SK-N-MC (cell line): ENCODE measurements at regions not wholly inside any gene's neighbourhood (a gene's known extent, or its start where the extent isn't known, plus 50 kb on each side); places are given as distances from the start of the nearest gene placed in this dataset.

Experiments
- DNase-seq: peaks from one replicate; pipeline ENCODE4 v3.0.0-alpha.2; 2011; ENCODE audit warnings: low read depth, low spot score
- H3K27ac ChIP-seq: fragments of 200-600 bp; sonication (generic); 2 replicates; pipeline ENCODE4 v1.5.1; 2016; ENCODE audit warnings: mixed run types
- H3K36me3 ChIP-seq: fragments of 200-600 bp; sonication (generic); 2 replicates; pipeline ENCODE4 v1.6.1; 2017; ENCODE audit warnings: antibody characterized with exemption, low read length, mixed read lengths; ENCODE audit not compliant: insufficient read depth
- H3K4me3 ChIP-seq: fragments of 200-600 bp; sonication (generic); 2 replicates; pipeline ENCODE4 v1.5.1; 2016
- H3K9ac ChIP-seq: fragments of 200-600 bp; sonication (generic); 2 replicates; pipeline ENCODE4 v1.8.0; 2017; ENCODE audit warnings: mixed run types, mixed read lengths; ENCODE audit not compliant: insufficient read length
- H3K9me3 ChIP-seq: fragments of 200-600 bp; sonication (generic); 2 replicates; pipeline ENCODE4 v1.6.1; 2017; ENCODE audit warnings: low read depth, mild to moderate bottlenecking, antibody characterized with exemption, low read length, moderate library complexity, mixed read lengths
- EZH2 ChIP-seq: fragments of 200-600 bp; sonication (generic); IDR thresholded peaks from one replicate; pipeline ENCODE4 v1.6.1; 2017; ENCODE audit warnings: antibody characterized with exemption
- FOXP2 ChIP-seq: optimal IDR thresholded peaks from 2 replicates; pipeline ENCODE3; 2011; ENCODE audit warnings: mild to moderate bottlenecking, moderate library complexity; ENCODE audit not compliant: insufficient read depth; ENCODE audit errors: extremely low read length, control extremely low read depth
- POLR2AphosphoS5 ChIP-seq: IDR thresholded peaks from 2 replicates; pipeline ENCODE4 v1.6.1; 2012; ENCODE audit warnings: mild to moderate bottlenecking, low read depth, low read length, borderline replicate concordance

GRCh38 chr13:79659121-79659521, 178.2 kb downstream of the NDFIP2 start:
- no peak overlapping the region for H3K4me3 ChIP-seq
- no peak overlapping the region for H3K9ac ChIP-seq
- H3K36me3 ChIP-seq = no peaks in the 10 kb centered on the region
- no peak for DNase-seq
- TF ChIP-seq FOXP2 (no peak), EZH2 (no peak), POLR2AphosphoS5 (no peak)
- H3K27ac ChIP-seq = no peak overlapping the region
- H3K9me3 ChIP-seq = no peaks in the 10 kb centered on the region

DNA sequence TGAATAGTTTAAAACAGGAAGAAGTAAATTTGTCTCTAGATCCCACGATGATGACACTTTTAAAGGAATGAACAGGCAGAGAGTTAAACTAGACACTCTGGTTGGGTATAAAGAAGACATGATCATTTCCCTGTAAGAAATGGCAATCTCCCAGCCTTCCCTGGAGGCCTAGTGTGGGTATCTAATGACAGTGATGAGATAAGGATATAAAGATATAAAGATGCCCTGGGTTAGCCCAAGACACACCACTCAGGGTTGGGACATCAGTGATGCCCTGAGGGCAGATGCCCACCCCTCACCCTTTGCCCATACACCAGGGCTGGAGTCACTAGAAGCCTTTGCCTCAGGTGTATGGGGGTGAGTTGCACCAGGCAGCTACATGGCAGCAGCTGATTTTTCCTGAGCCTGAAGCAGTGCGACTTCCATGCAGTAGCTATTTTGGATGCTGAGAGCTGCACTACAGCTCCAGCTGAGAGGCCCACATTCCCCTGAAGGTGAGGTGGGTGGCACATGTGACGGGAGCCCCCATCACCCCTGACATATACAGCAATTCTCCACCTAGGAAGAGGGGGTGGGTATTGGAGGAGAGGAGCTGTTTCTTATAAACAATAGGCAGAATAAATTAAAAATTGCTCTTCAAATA, 177.5 kb downstream of the NDFIP2 start:
- no peaks in the 10 kb centered on the region for H3K9me3 ChIP-seq
- H3K4me3 ChIP-seq = no peak overlapping the region
- no peak for TF ChIP-seq EZH2
- no peak for TF ChIP-seq FOXP2
- TF ChIP-seq POLR2AphosphoS5 = no peak
- DNase-seq = no peak
- H3K27ac ChIP-seq = no peak overlapping the region
- no peak overlapping the region for H3K9ac ChIP-seq
- H3K36me3 ChIP-seq = no peaks in the 10 kb centered on the region

DNA sequence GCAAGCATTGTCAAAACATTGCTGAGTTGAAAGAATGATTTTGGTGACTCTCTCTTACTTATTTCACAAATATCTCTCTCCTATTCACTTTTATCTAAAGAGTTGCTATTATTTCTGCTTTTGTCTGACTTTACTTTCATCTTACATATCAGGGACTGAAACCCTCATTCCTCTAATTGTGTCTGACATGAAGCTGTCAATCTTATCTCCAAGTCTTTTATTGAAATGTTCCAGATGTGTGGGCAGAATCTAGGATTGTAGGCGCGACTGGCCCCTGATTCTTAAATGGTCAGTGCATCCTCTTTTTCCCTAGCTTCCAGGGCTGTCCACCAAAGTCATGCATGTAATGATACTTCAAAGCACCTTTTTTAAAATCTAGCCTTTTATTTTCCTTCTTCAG, 174.6 kb downstream of the NDFIP2 start:
- no peak for DNase-seq
- no peak for TF ChIP-seq EZH2
- no peak for TF ChIP-seq FOXP2
- no peak for TF ChIP-seq POLR2AphosphoS5
- Histone ChIP-seq H3K4me3 (no peak overlapping the region), H3K36me3 (no peaks in the 10 kb centered on the region), H3K9me3 (no peaks in the 10 kb centered on the region), H3K9ac (no peak overlapping the region), H3K27ac (no peak overlapping the region)

GRCh38 chr13:79654520-79654919, 173.6 kb downstream of the NDFIP2 start:
- no peak for TF ChIP-seq EZH2
- no peak for TF ChIP-seq FOXP2
- no peak for TF ChIP-seq POLR2AphosphoS5

DNA sequence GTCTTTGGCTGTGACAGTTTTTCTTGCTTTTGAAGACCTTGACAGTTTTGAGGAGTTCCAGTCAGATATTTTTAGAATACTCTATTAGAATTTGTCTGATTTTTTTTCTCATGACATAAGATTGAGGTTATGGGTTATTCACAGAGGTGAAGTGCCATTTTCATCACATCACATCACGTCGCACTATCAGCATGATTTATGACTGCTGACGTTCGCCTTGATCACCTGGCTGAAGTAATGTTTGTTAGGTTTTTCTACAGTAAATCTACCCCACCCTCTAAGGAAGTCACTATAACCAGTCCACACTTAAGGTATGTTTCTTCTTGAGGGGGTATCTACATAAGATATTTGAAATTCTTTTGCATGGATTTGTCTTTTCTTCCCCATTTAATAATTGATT, 169.7 kb downstream of the NDFIP2 start:
- no peak overlapping the region for H3K4me3 ChIP-seq
- no peaks in the 10 kb centered on the region for H3K36me3 ChIP-seq
- DNase-seq = no peak
- H3K9me3 ChIP-seq = no peaks in the 10 kb centered on the region
- H3K27ac ChIP-seq = no peak overlapping the region
- TF ChIP-seq EZH2 (no peak), FOXP2 (no peak), POLR2AphosphoS5 (no peak)
- no peak overlapping the region for H3K9ac ChIP-seq

More at GRCh38 chr13:79654520-79654919, 173.6 kb downstream of the NDFIP2 start:
- no peak overlapping the region for H3K27ac ChIP-seq
- H3K36me3 ChIP-seq = no peaks in the 10 kb centered on the region
- H3K9ac ChIP-seq = no peak overlapping the region
- H3K4me3 ChIP-seq = no peak overlapping the region
- DNase-seq = no peak
- H3K9me3 ChIP-seq = no peaks in the 10 kb centered on the region

- Histone ChIP-seq H3K9me3 (no peaks in the 10 kb centered on the region), H3K27ac (no peak overlapping the region), H3K9ac (no peak overlapping the region), H3K4me3 (no peak overlapping the region), H3K36me3 (no peaks in the 10 kb centered on the region)
- no peak for DNase-seq
- no peak for TF ChIP-seq POLR2AphosphoS5
- TF ChIP-seq FOXP2 = no peak
- TF ChIP-seq EZH2 = no peak
These were observed 167.2 kb downstream of the NDFIP2 start for GRCh38 chr13:79648191-79648590.

GRCh38 chr13:79647533-79647932, 166.6 kb downstream of the NDFIP2 start:
- no peaks in the 10 kb centered on the region for H3K36me3 ChIP-seq
- H3K4me3 ChIP-seq = no peak overlapping the region
- no peak overlapping the region for H3K27ac ChIP-seq
- TF ChIP-seq POLR2AphosphoS5 (no peak), EZH2 (no peak), FOXP2 (no peak)
- H3K9ac ChIP-seq = no peak overlapping the region
- H3K9me3 ChIP-seq = no peaks in the 10 kb centered on the region
- DNase-seq = no peak

DNA sequence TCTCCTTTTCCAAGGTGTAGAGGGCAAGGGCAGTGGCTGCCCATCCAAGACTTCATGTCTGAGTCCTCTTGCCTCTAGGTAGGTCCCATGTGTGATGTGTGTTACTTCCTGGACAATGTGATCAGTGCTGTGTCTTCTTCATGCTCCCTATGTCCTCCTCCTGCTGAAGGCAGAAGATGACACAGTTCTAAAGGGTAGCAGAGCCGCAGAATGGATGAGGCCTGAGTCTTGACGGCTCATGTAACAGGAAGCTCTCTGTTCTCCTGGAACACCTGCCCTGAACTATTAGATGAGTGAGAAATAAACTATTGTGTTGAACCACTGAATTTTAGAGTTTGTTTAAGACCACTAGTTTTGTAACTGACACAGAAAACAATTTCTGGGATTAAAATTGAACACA, 165.9 kb downstream of the NDFIP2 start:
- Histone ChIP-seq H3K27ac (no peak overlapping the region), H3K36me3 (no peaks in the 10 kb centered on the region), H3K9ac (no peak overlapping the region), H3K9me3 (no peaks in the 10 kb centered on the region), H3K4me3 (no peak overlapping the region)
- no peak for TF ChIP-seq FOXP2
- TF ChIP-seq POLR2AphosphoS5 = no peak
- no peak for TF ChIP-seq EZH2
- no peak for DNase-seq

DNA sequence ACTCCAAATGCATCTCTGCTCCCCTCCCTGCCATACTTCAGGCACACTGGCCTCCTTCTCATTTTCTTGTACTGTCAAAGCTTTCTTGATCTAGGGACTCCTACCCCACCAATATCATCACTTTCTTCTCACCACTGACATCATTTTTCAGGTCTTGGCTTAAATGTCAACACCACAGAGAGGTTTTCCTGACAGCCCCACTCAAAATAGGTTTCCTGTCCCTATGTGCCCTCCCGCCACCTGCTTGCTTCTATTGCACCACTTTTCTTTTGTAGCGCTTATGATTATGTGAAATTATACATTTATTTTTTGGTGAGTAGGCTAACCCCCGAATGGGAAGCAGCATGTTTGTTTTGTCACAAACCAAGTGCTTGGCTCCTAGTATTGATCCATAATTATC, 164.6 kb downstream of the NDFIP2 start:
- DNase-seq = no peak
- H3K9ac ChIP-seq = no peak overlapping the region
- H3K9me3 ChIP-seq = no peaks in the 10 kb centered on the region
- no peak overlapping the region for H3K27ac ChIP-seq
- no peak overlapping the region for H3K4me3 ChIP-seq
- H3K36me3 ChIP-seq = no peaks in the 10 kb centered on the region
- no peak for TF ChIP-seq EZH2
- no peak for TF ChIP-seq FOXP2
- no peak for TF ChIP-seq POLR2AphosphoS5

- DNase-seq = no peak
These were observed 161.6 kb downstream of the NDFIP2 start for GRCh38 chr13:79642596-79642995.

More at GRCh38 chr13:79642596-79642995, 161.6 kb downstream of the NDFIP2 start:
- H3K9ac ChIP-seq = no peak overlapping the region
- H3K9me3 ChIP-seq = no peaks in the 10 kb centered on the region
- H3K27ac ChIP-seq = no peak overlapping the region
- TF ChIP-seq FOXP2 = no peak
- TF ChIP-seq EZH2 = no peak
- TF ChIP-seq POLR2AphosphoS5 = no peak
- H3K4me3 ChIP-seq = no peak overlapping the region
- no peaks in the 10 kb centered on the region for H3K36me3 ChIP-seq
